GM19324 (cell line): ENCODE measurements at regions not wholly inside any gene's neighbourhood (a gene's known extent, or its start where the extent isn't known, plus 50 kb on each side); places are given as distances from the start of the nearest gene placed in this dataset.

Source experiments
- ATAC-seq: cut with Tn5 transposase; IDR thresholded peaks from one replicate; pipeline ENCODE4 v1.9.1; 2021; ENCODE audit warnings: mild to moderate bottlenecking, moderate library complexity; ENCODE audit not compliant: unreplicated experiment, low FRiP score

- no peak for ATAC-seq
Measured at GRCh38 chr16:7025616-7026190, 306.9 kb upstream of the RBFOX1 start.

- ATAC-seq, result no peak
Measured at GRCh38 chr16:7021653-7022275, 310.9 kb upstream of the RBFOX1 start.

- no peak for ATAC-seq
Measured at GRCh38 chr16:7017006-7017662, 315.5 kb upstream of the RBFOX1 start.

GRCh38 chr16:7014756-7015155, 317.9 kb upstream of the RBFOX1 start:
- no peak for ATAC-seq

- no peak for ATAC-seq
Measured at GRCh38 chr16:7013990-7014389, 318.7 kb upstream of the RBFOX1 start.

- no peak for ATAC-seq
Measured at GRCh38 chr16:7004266-7004665, 328.4 kb upstream of the RBFOX1 start.

GRCh38 chr16:6993544-6993943, 339.1 kb upstream of the RBFOX1 start:
- no peak for ATAC-seq

GRCh38 chr16:6988846-6989245, 343.8 kb upstream of the RBFOX1 start:
- ATAC-seq, result no peak

GRCh38 chr16:6977916-6978315, 354.7 kb upstream of the RBFOX1 start:
- ATAC-seq, result no peak

- ATAC-seq, result no peak
Measured at GRCh38 chr16:6977291-6977690, 355.4 kb upstream of the RBFOX1 start.

GRCh38 chr16:6976716-6977115, 355.9 kb upstream of the RBFOX1 start:
- no peak for ATAC-seq

- ATAC-seq, result no peak
Measured at GRCh38 chr16:6970171-6970857, 362.3 kb upstream of the RBFOX1 start.

- no peak for ATAC-seq
Measured at GRCh38 chr16:6969594-6969993, 363.1 kb upstream of the RBFOX1 start.

GRCh38 chr16:6967796-6968320, 364.8 kb upstream of the RBFOX1 start:
- no peak for ATAC-seq

GRCh38 chr16:6966925-6967324, 365.7 kb upstream of the RBFOX1 start:
- ATAC-seq, result no peak

GRCh38 chr16:6964679-6965078, 368.0 kb upstream of the RBFOX1 start:
- no peak for ATAC-seq

- ATAC-seq, result no peak
Measured at GRCh38 chr16:6961704-6962103, 370.9 kb upstream of the RBFOX1 start.

- no peak for ATAC-seq
Measured at GRCh38 chr16:6958184-6958583, 374.5 kb upstream of the RBFOX1 start.

GRCh38 chr16:6957681-6958080, 375.0 kb upstream of the RBFOX1 start:
- ATAC-seq, result no peak

- ATAC-seq, result no peak
Measured at GRCh38 chr16:6956511-6956910, 376.1 kb upstream of the RBFOX1 start.

GRCh38 chr16:6955303-6955702, 377.3 kb upstream of the RBFOX1 start:
- ATAC-seq, result no peak
